ENCODE measurements at regions not wholly inside any gene's neighbourhood (a gene's known extent, or its start where the extent isn't known, plus 50 kb on each side); places are given as distances from the start of the nearest gene placed in this dataset.

DNA sequence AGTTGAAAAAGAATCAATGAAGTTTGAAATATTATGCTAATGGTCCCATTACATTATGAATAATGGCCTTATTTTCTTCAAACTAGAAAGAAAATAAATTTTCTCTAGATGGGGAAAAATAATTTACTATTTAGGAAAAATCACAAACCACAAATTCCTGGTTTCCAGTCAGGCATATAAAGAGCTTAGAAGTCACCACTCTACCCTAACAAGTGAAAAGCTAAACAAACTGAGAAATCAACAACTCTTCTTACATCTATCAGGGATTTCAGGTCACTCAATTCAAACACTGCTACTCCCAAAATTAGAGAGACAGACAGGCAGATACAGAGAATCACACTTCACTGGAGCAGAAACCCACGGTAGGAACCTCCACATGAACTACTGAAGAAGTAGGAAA lies 82.1 kb upstream of the LRRC7 start:
- TF ChIP-seq, protein P1, sequence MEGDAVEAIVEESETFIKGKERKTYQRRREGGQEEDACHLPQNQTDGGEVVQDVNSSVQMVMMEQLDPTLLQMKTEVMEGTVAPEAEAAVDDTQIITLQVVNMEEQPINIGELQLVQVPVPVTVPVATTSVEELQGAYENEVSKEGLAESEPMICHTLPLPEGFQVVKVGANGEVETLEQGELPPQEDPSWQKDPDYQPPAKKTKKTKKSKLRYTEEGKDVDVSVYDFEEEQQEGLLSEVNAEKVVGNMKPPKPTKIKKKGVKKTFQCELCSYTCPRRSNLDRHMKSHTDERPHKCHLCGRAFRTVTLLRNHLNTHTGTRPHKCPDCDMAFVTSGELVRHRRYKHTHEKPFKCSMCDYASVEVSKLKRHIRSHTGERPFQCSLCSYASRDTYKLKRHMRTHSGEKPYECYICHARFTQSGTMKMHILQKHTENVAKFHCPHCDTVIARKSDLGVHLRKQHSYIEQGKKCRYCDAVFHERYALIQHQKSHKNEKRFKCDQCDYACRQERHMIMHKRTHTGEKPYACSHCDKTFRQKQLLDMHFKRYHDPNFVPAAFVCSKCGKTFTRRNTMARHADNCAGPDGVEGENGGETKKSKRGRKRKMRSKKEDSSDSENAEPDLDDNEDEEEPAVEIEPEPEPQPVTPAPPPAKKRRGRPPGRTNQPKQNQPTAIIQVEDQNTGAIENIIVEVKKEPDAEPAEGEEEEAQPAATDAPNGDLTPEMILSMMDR (IDR thresholded peaks at IDR 0.05), result no peak
- no peak for TF ChIP-seq POLR2A (IDR thresholded peaks at IDR 0.05)

Measured in sigmoid colon (tissue), 3 donors.